Activated CD4-positive, CD25-positive, alpha-beta regulatory T cell treated with anti-CD3 and anti-CD28 coated beads, Interleukin-2, amount 50 U/mL, for 24 hours (primary cell): ENCODE measurements at regions not wholly inside any gene's neighbourhood (a gene's known extent, or its start where the extent isn't known, plus 50 kb on each side); places are given as distances from the start of the nearest gene placed in this dataset.

Experiments
- ATAC-seq, 2 donors: fragments of 150-1000 bp; cut with Tn5 transposase; one replicate each; pipeline ENCODE4 v1.10.0; 2021; ENCODE audit warnings: mild to moderate bottlenecking in 1 of 2, moderate library complexity in 1 of 2

DNA sequence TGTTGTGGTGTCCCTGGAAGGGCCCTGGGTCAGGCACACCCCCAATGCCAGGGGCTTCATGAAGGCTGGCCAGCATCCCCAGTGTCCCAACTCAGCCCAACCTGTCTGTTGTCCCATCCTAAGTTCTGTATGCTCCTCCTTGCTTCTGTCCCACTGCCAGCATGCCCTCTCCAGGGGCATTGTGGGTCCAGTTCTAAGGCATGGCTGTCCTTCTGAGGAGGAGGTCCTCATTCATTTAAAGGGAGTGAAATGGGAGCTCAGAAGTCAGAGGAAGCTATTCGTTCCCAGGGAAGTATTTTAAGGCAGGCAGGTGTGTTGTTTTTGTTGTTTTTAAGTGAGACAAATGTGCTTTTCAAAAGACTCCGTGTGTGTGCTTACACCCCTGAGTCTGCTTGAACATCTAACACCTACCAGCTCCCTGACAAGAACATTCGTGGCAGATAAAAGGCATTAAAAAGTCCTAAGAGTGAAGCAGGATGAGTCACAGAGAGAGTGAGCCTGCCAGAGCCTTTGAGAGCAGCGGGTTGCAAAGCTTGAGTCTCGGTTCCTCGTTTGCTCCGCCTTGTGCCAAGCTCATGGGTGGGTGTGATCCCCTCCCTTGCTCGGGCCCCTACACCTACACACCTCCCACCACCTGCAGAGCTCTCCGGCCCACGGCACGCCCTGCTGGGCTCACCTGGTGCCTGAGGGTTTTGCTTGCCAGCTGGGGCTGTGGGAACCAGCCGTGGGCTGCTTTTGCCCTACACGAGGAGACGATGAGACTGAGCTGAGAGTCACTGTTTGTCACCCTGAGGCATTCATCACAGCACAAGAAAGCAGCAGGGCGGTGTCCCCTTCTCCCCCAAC lies 183.4 kb upstream of the TOPAZ1 start:
- ATAC-seq: peak; percentile 74 to 78

DNA sequence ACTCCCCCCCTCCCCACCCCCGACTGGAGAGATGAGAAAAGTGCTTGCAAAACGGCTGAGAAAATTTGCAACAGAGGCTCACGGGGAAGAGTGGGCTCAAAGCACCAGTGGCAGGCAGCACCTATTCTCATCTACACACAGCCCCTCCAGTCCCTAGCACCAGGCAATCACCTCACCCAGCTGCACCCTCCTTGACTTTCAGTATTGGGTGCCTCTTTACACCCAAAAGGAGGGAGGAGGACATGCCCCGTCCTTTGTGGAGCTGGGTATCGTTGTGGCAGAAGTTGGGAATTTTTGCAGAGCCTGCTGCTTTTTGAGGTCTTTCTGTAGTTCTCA lies 182.8 kb upstream of the TOPAZ1 start:
- no peak for ATAC-seq

DNA sequence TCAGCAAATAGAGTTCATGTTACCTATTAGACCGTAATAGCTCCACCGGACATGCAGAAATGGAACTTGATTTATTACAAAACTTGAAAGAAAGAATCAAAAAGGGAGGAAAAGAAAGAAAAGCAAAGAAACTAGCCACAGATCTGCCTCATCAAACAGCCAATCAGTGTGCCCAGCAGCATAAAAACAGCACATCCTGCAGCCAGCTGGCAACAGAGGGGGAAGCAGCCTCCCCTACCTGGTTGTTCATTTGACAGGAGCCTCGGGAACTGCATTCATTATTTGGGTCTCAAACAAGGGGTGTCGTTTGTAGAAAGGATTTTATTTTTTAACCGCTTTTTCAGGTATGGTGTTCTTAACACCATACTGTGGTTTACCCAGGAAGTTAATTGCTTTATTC lies 181.5 kb upstream of the TOPAZ1 start:
- no peak for ATAC-seq

DNA sequence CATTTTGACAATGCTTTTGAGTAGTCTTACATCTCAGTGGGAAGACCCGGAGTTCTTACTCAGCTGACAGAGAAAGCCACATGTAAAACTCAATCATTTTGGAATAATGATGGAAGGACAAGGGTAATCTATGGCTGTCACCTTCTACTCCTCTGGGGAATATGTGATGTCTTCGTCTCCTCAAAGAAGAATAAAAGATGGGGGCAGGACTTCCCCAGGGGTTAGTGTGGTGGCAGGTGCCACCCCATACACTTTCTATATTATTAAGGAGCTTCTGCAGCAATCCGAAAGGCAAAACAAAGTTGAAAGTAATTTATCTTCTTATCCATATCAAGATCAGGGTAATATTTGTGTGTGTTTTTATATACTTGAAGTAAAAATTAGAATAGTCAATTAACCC lies 180.4 kb upstream of the TOPAZ1 start:
- ATAC-seq: no peak

- no peak for ATAC-seq
Measured at GRCh38 chr3:44061961-44062360, 179.7 kb upstream of the TOPAZ1 start.

GRCh38 chr3:44065311-44066094 lies 176.2 kb upstream of the TOPAZ1 start:
- ATAC-seq: no peak

GRCh38 chr3:44066806-44067205 lies 174.9 kb upstream of the TOPAZ1 start:
- ATAC-seq: no peak

DNA sequence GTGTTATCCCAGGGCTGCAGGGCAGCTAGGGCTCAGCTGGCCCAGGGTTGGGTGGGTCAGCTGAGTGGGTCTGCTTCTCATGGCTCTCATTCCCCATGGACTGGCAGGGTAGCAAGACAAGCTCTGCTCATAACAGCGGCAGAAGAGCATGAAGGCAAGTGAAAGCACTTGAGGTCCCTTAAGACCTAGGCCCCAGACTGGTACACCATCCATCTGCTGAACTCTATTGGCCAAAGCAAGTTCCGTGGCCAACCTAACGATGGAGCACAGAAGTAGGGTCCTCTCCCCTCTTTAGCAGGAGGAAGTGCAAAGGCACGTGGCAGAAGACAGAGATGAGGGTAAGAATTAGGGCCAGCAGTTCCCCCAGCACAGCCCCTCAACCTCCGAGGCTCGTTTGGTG lies 174.3 kb upstream of the TOPAZ1 start:
- ATAC-seq: no peak

GRCh38 chr3:44068753-44069152 lies 172.9 kb upstream of the TOPAZ1 start:
- no peak for ATAC-seq

DNA sequence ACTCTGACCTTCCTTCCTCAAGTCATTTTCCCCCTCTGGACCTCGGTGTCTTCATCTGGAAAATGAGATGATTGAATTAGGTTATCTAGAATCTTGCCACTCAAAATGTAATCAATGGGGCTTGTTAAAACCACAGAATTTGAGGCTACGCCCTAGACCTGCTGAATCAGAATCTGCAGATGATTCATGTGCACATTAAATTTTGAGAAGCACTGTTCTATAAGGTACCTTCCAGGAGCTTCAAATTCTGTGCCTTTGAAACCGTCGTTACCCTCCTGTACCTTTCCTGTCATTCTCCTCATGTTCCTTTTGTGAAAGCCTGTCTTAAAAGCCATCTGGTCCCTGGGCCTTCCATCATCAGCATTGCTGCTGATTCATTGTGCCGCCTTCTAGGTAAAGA lies 172.4 kb upstream of the TOPAZ1 start:
- no peak for ATAC-seq

DNA sequence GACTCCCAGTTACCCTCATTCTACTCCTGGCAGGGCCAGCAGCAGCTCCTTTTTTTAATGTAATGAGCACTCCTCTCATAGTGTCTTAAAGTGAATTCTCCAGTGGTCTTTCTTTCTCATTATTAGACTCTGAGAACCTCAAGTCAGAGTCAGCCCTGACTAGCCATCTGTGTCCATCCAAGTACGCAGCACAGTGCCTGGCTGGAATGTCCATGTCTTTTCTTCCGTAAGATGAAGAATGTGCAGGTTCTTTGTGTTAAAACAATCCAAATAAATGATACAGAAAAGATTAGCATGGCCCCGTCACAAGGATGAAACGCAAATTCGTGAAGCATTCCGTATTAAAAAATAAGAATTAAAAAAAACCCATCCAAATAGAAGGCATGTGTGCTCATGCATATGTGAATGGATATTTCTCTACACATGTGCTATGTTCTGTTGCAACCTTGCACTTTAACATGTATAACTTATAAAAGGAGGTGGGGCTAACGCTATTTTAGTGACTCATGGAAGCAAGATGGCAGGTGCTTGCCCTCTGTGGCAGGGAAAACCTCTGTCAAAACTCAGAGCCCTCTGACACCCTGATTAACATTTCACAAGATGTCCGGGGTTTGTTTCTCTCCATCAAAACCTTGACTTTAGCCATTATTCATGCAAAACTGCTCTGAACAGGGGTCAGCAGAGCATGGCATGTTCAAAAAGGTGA lies 170.7 kb upstream of the TOPAZ1 start:
- ATAC-seq: no peak

DNA sequence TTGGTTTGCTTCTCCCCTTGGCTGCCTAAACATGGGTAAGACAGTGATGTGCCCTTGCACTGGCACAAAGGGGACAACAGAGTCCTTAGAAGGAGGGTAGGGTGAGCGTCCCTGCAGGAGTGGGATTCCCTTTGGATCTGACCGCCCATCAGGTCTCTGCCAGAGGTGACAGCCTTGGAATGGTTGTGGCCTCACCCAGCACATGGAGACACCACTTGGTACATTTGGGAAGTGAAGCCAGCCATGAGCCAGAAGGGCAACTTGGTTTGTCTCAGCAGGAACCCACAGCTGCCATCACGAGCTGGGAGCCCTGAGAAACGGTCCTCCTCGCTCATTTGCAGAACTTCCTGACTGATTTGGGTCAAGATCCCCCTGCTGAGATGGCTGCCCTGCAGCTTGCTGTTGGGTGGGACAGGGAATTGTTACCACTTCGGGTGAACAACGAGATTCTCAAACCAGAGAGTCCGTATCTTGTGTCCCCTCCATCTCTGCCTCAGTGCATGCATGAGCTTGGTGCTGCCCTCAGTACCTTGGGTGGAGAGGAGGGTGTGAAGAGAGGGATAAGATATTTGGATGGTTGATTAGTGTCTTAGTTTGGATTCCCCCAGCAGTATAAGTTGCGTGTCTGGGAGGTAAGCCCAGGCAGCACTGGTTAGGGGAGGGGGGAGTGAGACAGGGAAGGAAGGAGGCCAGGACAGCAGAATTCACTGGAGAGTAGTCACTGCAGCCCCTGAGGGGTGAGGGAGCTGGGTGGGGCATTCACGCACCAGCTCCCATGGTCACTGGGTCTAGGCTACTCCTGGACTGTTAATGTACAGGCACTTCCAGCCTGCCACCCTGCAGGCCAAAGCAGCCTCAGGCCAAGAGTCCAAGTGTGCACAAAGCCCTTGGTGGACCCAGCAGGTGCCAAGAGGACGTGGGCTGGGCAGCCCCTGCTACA lies 168.8 kb upstream of the TOPAZ1 start:
- no peak for ATAC-seq

DNA sequence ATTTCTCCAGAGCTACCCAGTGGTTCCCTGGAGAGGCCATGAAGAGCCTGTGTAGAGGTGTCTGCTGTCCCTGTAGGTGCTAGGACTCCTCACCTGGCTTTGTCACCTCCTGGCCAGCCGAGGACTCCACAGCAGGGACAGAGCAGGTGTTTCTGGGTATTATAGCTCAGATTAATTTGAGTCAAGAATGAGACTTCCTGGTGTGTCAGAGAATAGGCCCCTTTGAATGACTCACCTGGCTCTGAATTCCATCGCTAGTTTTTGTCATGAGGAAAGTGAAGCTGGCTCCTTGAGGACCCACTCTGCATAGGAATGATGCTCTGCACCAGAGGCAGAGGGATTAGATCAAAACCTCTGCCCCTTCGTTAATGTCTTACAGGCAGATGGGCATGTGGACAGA lies 167.5 kb upstream of the TOPAZ1 start:
- no peak for ATAC-seq

DNA sequence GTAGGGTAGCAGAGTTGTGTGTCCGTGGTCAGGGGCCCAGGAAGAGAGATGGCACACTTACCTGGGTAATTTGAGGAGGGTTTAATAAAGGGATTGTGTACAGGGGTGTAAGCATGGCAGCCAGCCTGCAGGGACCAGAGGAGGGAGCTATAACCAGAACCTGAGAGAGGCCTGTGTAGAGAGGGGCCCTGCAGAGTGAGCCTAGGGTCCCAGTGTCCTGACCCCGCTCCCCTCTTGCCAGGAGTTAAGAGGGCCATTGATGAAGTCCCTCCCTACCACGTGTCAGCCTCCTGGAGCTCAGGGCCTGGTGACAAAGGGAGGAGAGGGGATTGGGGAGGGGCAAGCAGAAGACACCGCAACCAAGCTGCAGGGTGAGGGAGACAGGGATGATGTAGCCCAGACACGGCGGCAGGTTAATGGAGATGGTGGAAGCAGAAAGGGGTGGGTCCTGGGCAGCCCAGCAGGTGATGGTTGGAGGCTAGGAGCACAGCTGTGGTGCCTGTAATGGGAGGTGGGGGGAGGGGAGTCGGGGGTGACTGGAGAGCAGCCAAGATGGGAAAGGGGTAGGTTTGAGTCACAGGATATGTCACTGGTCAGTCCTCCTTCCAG lies 165.4 kb upstream of the TOPAZ1 start:
- no peak for ATAC-seq

- ATAC-seq: no peak
Measured at GRCh38 chr3:44077267-44077666, 164.4 kb upstream of the TOPAZ1 start.

GRCh38 chr3:44078863-44079262 lies 162.8 kb upstream of the TOPAZ1 start:
- ATAC-seq: no peak

- no peak for ATAC-seq
Measured at GRCh38 chr3:44079916-44080315, 161.8 kb upstream of the TOPAZ1 start.

- no peak for ATAC-seq
Measured at GRCh38 chr3:44080474-44081072, 161.1 kb upstream of the TOPAZ1 start.

- ATAC-seq: peak in 1 of 2 donors; percentile 27
Measured at GRCh38 chr3:44090036-44090435, 151.7 kb upstream of the TOPAZ1 start.

- no peak for ATAC-seq
Measured at GRCh38 chr3:44092497-44092896, 149.2 kb upstream of the TOPAZ1 start.

- no peak for ATAC-seq
Measured at GRCh38 chr3:44093531-44093930, 148.2 kb upstream of the TOPAZ1 start.
